ENCODE measurements at regions not wholly inside any gene's neighbourhood (a gene's known extent, or its start where the extent isn't known, plus 50 kb on each side); places are given as distances from the start of the nearest gene placed in this dataset.

- H3K9me3 ChIP-seq: no peaks in the 10 kb centered on the region
- H3K27me3 ChIP-seq: no peaks in the 10 kb centered on the region
- H3K36me3 ChIP-seq: no peaks in the 10 kb centered on the region
- no peak overlapping the region for H3K4me3 ChIP-seq
- no peak for TF ChIP-seq POLR2A (IDR thresholded peaks at IDR 0.05)
- TF ChIP-seq, protein P1, sequence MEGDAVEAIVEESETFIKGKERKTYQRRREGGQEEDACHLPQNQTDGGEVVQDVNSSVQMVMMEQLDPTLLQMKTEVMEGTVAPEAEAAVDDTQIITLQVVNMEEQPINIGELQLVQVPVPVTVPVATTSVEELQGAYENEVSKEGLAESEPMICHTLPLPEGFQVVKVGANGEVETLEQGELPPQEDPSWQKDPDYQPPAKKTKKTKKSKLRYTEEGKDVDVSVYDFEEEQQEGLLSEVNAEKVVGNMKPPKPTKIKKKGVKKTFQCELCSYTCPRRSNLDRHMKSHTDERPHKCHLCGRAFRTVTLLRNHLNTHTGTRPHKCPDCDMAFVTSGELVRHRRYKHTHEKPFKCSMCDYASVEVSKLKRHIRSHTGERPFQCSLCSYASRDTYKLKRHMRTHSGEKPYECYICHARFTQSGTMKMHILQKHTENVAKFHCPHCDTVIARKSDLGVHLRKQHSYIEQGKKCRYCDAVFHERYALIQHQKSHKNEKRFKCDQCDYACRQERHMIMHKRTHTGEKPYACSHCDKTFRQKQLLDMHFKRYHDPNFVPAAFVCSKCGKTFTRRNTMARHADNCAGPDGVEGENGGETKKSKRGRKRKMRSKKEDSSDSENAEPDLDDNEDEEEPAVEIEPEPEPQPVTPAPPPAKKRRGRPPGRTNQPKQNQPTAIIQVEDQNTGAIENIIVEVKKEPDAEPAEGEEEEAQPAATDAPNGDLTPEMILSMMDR (IDR thresholded peaks at IDR 0.05): no peak
- H3K27ac ChIP-seq: no peak overlapping the region
- DNase-seq (no peak), ATAC-seq (no peak)
- H3K4me1 ChIP-seq: no peaks in the 10 kb centered on the region
- intact Hi-C loops (cut with DNase I): no loop called here
- 74% methylated on average over 2 of the region's 2 CpGs for WGBS (ENCODE audit: insufficient coverage, low coverage, low lambda C conversion rate, missing lambda C conversion rate)
These were observed 2028.7 kb downstream of the NCAM2 start for GRCh38 chr21:23026878-23027277.

- WGBS (ENCODE audit: insufficient coverage, low coverage, low lambda C conversion rate, missing lambda C conversion rate): 32% methylated on average over 7 of the region's 7 CpGs
- H3K4me1 ChIP-seq: no peaks in the 10 kb centered on the region
- no peaks in the 10 kb centered on the region for H3K36me3 ChIP-seq
- DNase-seq (no peak), ATAC-seq (no peak)
- H3K27me3 ChIP-seq: no peaks in the 10 kb centered on the region
- TF ChIP-seq, protein P1 (IDR thresholded peaks at IDR 0.05): no peak
- no peak for TF ChIP-seq POLR2A (IDR thresholded peaks at IDR 0.05)
- intact Hi-C loops (cut with DNase I): no loop called here
- no peak overlapping the region for H3K27ac ChIP-seq
- H3K9me3 ChIP-seq: no peaks in the 10 kb centered on the region
- no peak overlapping the region for H3K4me3 ChIP-seq
These were observed 2041.6 kb downstream of the NCAM2 start for GRCh38 chr21:23039846-23040245.

- TF ChIP-seq POLR2A (IDR thresholded peaks at IDR 0.05): no peak
- TF ChIP-seq, protein P1 (IDR thresholded peaks at IDR 0.05): no peak
- H3K9me3 ChIP-seq: no peaks in the 10 kb centered on the region
These were observed 2047.7 kb downstream of the NCAM2 start for GRCh38 chr21:23045955-23046354.

DNA sequence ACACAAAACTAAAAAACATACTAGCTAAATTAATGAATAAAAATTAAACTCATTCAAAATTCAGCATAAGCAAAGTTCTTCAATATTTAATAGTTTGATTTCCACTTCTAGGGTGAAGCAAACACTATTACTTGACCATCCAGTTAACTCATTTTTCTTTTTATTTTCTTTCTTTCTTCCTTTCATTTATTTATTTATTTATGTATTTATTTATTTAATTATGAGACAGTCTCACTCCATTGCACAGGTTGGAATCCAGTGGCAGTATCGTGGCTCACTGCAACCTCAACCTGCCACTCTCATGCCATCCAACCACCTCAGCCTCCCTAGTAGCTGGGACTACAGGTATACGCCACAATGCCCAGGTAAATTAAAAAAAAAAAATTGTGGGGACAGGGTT, 2069.5 kb downstream of the NCAM2 start:
- intact Hi-C loops (cut with DNase I): no loop called here
- DNase-seq (no peak), ATAC-seq (no peak)
- 0% methylated on average over 2 of the region's 2 CpGs for WGBS (ENCODE audit: insufficient coverage, low coverage, low lambda C conversion rate, missing lambda C conversion rate)
- H3K27me3 ChIP-seq: no peaks in the 10 kb centered on the region
- no peaks in the 10 kb centered on the region for H3K9me3 ChIP-seq
- no peak for TF ChIP-seq POLR2A (IDR thresholded peaks at IDR 0.05)
- TF ChIP-seq, protein P1 (IDR thresholded peaks at IDR 0.05): no peak
- no peak overlapping the region for H3K27ac ChIP-seq
- H3K36me3 ChIP-seq: no peaks in the 10 kb centered on the region
- no peaks in the 10 kb centered on the region for H3K4me1 ChIP-seq
- H3K4me3 ChIP-seq: no peak overlapping the region

More at GRCh38 chr21:23045955-23046354, 2047.7 kb downstream of the NCAM2 start:
- Histone ChIP-seq H3K4me1 (no peaks in the 10 kb centered on the region), H3K27ac (no peak overlapping the region), H3K27me3 (no peaks in the 10 kb centered on the region), H3K36me3 (no peaks in the 10 kb centered on the region), H3K4me3 (no peak overlapping the region)
- intact Hi-C loops (cut with DNase I): no loop called here
- DNase-seq (no peak), ATAC-seq (no peak)
- 25% methylated on average over 1 of the region's 1 CpG for WGBS (ENCODE audit: insufficient coverage, low coverage, low lambda C conversion rate, missing lambda C conversion rate)

GRCh38 chr21:23083242-23083641, 2085.0 kb downstream of the NCAM2 start:
- no peak for TF ChIP-seq POLR2A (IDR thresholded peaks at IDR 0.05)
- TF ChIP-seq, protein P1 (IDR thresholded peaks at IDR 0.05): no peak
- Histone ChIP-seq H3K4me3 (no peak overlapping the region), H3K36me3 (no peaks in the 10 kb centered on the region), H3K9me3 (no peaks in the 10 kb centered on the region), H3K4me1 (no peaks in the 10 kb centered on the region), H3K27me3 (no peaks in the 10 kb centered on the region), H3K27ac (no peak overlapping the region)
- intact Hi-C loops (cut with DNase I): no loop called here
- no peak for ATAC-seq
- no peak for DNase-seq
- 54% methylated on average over 2 of the region's 2 CpGs for WGBS (ENCODE audit: insufficient coverage, low coverage, low lambda C conversion rate, missing lambda C conversion rate)

Measured in right lobe of liver (tissue), 6 donors.